WI38 (cell line): ENCODE measurements at regions not wholly inside any gene's neighbourhood (a gene's known extent, or its start where the extent isn't known, plus 50 kb on each side); places are given as distances from the start of the nearest gene placed in this dataset.

Experiments
- H3K4me3 ChIP-seq: 2 replicates; pipeline ENCODE4 v1.5.1; 2011; ENCODE audit warnings: low read depth, mild to moderate bottlenecking, control low read depth, low read length
- TF ChIP-seq, protein P1 (sequence below): IDR thresholded peaks from 2 replicates; pipeline ENCODE4 v1.5.1; 2012; ENCODE audit warnings: low read depth, mild to moderate bottlenecking, control low read depth, low read length

DNA sequence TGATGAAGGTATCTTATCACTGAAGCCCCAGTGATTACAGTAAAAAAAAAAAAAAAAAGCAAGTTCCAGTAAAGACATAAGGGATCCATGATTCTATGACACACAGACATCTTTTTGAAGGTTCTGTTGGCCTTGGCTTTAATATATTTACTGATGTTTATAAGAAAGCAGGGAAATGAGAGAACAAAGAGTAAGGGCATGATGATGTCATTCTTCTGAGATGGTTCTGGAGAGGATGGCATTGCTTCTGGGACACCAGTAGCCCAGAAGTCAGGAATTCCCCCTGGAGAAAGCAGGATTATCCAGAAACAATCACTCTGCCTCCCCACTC lies 233.6 kb downstream of the FAM76B start:
- H3K4me3 ChIP-seq: no peak overlapping the region

DNA sequence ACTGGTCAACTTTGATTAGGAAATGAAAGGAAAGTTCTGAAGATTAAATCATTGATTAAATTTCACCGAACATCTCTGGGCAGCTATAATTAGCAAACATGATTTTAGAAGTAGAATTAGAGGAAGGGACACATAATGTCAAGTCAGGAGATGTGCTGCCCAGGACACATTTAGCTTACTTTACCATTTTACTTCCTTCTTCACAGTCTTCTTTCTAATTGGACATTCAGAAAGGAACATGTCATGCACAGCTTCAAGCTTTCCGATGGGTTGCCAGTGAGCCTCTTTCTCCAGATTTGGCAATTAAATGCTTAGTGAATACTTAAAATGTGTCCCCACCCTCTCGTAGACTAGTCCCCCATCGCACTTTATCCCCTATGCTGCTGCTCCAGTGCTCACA lies 234.7 kb downstream of the FAM76B start:
- H3K4me3 ChIP-seq: no peak overlapping the region
- TF ChIP-seq, protein P1, sequence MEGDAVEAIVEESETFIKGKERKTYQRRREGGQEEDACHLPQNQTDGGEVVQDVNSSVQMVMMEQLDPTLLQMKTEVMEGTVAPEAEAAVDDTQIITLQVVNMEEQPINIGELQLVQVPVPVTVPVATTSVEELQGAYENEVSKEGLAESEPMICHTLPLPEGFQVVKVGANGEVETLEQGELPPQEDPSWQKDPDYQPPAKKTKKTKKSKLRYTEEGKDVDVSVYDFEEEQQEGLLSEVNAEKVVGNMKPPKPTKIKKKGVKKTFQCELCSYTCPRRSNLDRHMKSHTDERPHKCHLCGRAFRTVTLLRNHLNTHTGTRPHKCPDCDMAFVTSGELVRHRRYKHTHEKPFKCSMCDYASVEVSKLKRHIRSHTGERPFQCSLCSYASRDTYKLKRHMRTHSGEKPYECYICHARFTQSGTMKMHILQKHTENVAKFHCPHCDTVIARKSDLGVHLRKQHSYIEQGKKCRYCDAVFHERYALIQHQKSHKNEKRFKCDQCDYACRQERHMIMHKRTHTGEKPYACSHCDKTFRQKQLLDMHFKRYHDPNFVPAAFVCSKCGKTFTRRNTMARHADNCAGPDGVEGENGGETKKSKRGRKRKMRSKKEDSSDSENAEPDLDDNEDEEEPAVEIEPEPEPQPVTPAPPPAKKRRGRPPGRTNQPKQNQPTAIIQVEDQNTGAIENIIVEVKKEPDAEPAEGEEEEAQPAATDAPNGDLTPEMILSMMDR: no peak

More for the DNA sequence above, 233.6 kb downstream of the FAM76B start:
- TF ChIP-seq, protein P1: no peak

DNA sequence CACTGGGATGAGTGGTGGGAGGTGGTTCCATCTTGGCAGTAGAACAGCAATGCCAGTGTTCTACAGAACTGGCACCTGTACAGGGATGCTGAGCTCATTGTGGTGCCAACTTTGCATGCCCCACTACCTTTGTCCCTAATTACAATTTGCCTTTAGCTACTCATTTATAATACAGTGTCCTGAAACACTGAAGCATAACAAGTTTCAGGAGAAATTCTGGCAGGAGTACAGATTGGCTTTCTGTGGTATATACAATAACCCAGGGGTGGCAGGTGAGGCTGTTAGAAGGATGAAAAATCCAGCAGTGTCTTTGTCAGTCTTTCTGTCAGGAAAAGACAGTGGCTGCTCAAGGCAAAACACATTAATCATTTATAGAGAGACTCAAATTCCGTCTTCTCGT lies 240.3 kb downstream of the FAM76B start:
- TF ChIP-seq, protein P1: no peak
- H3K4me3 ChIP-seq: no peak overlapping the region

DNA sequence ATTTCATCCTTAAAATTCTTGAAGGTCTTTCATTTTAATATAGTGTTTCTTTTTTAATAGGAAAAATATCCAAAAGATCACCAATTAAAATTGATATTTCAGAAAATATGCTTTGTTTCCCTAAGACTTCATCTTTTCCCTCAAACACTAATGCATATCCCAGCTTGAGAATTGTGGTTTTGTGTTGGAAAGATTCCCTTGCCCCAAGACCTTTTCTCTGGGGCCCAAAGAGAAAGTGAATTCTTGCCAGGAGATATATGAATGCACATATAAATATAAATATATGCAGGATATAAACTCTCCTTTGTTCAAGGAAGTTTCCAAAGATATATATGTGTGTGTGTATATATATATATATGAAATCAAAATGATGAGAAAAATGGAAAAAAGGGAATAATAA lies 241.2 kb downstream of the FAM76B start:
- TF ChIP-seq, protein P1: no peak
- no peak overlapping the region for H3K4me3 ChIP-seq

DNA sequence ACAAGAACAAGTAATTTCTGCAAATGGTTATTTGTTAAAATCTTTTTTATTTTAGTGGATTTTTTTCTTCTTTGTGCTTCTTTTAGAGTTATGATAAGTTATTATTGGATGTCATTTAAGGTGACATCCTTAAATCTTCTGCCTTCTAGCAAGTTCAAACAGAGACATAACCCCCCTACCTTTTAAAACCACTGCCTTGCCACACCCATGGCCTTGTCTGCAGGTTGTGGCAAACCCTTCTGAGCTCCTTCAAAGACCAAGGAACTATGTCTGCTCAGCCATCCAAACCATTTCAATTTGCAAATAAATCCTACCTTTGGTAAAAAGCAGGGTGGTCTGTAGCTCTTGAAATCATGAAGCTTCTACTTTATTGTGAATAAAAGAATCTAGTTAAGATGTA lies 241.6 kb downstream of the FAM76B start:
- no peak overlapping the region for H3K4me3 ChIP-seq
- TF ChIP-seq, protein P1: no peak

DNA sequence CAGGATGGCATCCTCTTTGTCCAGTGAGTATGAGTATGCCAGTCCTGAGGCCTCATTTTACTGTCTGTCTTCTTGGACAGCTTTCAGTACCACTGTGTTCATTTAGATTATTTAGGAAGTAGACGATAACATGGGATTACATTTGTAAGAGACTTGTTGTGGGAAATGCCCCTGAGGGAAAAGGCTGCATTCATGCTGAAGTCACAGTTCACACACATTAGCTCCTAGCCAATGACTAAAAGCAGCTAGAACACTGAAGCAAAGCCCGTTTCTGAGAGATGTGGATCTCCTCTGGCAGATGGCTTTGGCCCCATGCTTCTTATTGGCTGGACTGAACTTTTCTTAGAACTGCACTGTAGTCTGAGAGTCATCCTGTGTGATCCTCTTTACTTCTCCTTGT lies 242.4 kb downstream of the FAM76B start:
- H3K4me3 ChIP-seq: no peak overlapping the region
- TF ChIP-seq, protein P1: no peak

DNA sequence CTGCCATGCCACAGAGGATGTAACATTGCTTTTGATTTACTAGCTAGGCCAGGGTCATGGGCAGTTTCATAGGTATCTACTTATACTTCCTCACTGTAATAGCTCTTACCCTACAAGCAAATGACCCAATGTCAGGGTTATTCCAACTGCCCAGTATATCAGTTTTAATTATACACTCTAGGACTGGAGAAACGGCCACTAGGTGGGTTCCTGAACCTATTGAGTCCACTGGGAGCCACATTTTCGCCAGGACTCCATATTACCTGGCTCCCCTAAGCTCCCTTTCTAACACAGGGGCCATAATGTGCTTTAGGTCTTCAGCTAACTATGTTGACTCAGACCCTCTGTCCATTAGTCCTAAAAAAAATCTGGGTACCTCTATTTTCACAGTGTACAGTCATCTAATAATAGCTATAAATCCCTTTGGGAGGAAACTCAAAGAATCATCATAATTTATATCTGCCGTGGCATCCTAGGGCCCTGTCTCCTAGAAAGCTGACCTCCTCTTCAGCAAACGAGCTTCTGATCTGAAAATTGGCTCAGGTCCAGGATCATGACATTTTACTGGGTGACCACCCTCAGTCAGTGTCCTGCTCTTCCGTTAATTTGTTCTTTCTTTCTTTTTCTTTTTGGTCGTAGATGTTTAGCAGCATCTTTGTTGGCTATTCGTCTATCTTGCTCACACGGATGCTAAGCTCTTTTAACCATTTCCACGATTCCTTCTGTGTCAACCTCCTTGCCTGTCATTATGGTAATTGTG lies 244.3 kb downstream of the FAM76B start:
- no peak overlapping the region for H3K4me3 ChIP-seq
- TF ChIP-seq, protein P1: 0 out of 2 replicates have a peak, but pooled peaks have one; percentile 16
